ENCODE measurements at regions not wholly inside any gene's neighbourhood (a gene's known extent, or its start where the extent isn't known, plus 50 kb on each side); places are given as distances from the start of the nearest gene placed in this dataset.

DNA sequence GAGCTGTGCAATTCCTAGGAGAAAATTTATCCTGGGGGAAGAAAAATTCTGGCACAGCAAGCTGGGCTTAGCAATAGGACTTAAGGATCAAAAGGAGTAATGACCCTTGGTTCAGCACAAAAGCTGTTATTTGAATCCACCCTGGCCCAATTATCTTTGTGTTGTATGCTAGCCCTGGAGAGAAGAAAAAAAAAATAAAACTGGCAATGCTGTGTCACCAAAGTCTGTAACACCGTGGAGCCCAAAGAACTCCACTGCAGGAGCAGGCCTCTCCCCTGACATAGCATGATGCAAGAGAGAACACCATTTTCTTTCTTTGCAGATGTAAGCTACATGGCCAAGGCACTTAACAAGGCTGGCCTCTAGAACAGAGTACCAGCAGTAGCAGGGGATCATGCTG is 63.0 kb upstream of the ARHGAP5 start:
- TF ChIP-seq, protein P1, sequence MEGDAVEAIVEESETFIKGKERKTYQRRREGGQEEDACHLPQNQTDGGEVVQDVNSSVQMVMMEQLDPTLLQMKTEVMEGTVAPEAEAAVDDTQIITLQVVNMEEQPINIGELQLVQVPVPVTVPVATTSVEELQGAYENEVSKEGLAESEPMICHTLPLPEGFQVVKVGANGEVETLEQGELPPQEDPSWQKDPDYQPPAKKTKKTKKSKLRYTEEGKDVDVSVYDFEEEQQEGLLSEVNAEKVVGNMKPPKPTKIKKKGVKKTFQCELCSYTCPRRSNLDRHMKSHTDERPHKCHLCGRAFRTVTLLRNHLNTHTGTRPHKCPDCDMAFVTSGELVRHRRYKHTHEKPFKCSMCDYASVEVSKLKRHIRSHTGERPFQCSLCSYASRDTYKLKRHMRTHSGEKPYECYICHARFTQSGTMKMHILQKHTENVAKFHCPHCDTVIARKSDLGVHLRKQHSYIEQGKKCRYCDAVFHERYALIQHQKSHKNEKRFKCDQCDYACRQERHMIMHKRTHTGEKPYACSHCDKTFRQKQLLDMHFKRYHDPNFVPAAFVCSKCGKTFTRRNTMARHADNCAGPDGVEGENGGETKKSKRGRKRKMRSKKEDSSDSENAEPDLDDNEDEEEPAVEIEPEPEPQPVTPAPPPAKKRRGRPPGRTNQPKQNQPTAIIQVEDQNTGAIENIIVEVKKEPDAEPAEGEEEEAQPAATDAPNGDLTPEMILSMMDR (conservative IDR thresholded peaks at IDR 0.05 in 1 of 2, IDR thresholded peaks at IDR 0.05 in 1 of 2; ENCODE audit: low read depth in 1 of 2, low read length in 2 of 2): no peak
- no peak for TF ChIP-seq EZH2 (IDR thresholded peaks at IDR 0.05; ENCODE audit: low read length, missing control alignments)

Data from fibroblast of lung (primary cell).